Tongue (tissue), 1 donor: ENCODE measurements at regions not wholly inside any gene's neighbourhood (a gene's known extent, or its start where the extent isn't known, plus 50 kb on each side); places are given as distances from the start of the nearest gene placed in this dataset.

Experiments used
- DNase-seq: peaks from one replicate; pipeline ENCODE4 v3.0.0-alpha.2; 2015

DNA sequence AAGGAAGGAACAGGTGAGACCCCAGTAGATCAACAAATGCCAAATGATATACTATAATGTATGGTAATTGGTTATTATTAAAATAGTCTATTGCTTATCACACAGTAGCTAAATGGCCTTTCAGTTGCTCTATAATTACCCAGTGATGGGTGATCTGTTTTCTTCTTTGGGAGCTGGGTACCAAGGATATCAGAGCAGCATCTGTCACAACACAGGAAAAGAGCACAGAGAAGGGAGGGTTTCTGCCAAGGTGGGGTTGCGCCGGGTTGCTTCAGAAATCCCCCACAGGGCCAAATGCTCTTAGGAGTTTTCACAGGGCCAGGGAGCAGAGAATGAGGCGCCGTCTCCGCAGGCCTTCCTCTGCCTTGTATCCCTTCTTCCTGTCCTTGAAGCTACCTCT, 469.4 kb downstream of the INSC start:
- DNase-seq, result no peak

DNA sequence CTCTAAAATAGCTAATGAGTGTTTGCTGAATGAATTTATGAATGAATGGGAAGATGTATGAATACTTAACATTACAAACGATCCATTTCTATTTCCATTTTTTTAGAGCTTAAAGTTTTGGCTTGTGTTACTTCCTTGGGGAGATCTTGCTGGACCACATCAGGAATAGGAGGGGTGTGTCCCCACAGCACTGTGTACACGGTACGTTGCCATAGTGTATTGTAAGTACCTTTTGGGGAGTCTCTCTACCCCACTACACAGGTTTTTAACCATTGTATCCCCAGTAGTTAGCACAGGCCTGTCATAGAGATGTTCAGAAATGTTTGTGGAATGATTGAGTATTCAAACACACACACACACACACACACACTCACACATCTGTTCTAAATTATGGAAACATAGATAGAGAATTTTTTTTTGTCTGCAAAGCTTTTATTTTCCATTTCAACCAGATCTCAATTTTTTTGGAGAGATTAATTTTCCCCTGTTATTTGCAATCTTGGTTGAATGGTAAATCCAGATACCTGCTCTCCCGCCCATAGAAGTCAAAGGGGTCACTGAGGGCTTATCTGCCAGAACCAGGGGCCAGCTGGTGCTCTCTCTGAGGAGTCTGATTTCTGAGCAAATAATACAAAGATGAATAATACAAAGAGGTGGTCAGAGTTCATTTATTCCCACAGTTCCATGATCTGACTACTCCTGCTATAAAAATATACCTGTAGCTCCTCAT, 471.0 kb downstream of the INSC start:
- DNase-seq, result no peak

GRCh38 chr11:15586741-15587473, 472.2 kb downstream of the INSC start:
- DNase-seq, result no peak

DNA sequence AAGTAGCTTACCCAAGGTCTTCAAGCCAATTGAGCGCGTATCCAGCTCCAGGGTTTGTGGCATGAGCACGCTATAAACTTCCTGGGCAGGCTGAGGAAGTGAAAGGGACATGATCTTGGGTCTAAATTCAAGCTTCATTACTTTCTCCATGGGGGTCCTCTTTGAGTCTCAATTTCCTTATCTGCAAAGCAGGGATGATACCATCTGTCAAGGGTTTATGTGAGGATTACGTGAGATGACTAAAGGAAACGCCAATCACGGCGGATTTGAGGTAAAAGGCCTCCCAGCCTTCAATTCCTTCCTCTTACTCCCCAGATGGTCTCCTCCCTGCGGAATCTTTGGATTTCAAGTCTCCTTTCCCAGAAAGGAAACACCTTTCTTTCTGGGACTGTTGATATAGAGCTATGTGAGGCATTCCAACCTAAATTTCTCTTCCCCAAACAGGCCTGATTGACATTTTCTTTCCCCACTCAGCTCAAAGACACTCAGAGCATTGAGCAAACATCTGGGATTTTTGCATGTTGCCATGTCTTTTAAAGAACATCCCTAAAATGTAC, 474.4 kb downstream of the INSC start:
- DNase-seq, result no peak

GRCh38 chr11:15590132-15590531, 475.4 kb downstream of the INSC start:
- DNase-seq, result peak; percentile 83

DNA sequence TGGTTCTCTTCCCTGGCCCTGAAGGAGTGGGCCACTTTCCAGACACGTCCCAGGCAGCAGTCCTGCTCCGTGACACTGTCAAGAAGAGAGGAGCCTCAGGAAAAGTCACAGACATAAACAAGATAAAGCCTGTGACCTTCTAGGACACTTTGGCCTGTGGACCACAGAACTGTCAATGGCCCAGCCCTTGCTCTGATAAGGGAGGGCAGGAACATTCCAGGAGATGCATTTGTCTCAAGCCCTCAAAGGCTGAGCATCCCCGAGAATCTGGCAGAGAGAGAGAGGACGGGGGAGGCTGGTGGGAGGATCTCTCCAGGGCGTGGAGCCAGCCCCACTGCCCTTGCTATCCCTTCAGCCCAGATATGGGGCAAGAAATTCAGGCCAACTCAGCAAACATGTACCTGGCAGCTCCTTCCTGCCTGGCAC, 476.4 kb downstream of the INSC start:
- no peak for DNase-seq

- no peak for DNase-seq
These were observed 479.9 kb downstream of the INSC start for GRCh38 chr11:15594607-15595006.

- DNase-seq, result no peak
These were observed 484.7 kb downstream of the INSC start for GRCh38 chr11:15599376-15599775.

GRCh38 chr11:15602047-15602446, 487.3 kb downstream of the INSC start:
- no peak for DNase-seq

- DNase-seq, result peak; percentile 77
These were observed 488.3 kb downstream of the INSC start for GRCh38 chr11:15602785-15603567.

DNA sequence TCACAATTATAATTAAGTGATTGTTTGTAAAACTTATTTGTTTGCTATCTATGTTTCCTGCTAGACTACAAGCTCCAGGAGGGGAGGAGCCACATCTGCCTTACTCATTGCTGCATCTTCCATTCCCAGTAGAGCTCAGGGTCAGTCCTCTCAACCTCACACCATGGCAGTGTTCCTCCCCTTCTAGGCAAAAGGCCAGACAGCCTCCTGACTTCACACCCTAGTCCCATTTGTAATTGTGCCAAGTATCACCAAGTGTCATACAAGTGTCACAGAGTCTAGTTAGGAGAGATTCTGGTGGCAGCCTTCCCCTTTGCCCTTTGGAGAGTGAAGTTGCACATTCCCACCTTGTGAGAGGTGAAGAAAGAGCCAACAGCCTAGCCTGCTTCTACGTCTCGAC, 490.4 kb downstream of the INSC start:
- no peak for DNase-seq

DNA sequence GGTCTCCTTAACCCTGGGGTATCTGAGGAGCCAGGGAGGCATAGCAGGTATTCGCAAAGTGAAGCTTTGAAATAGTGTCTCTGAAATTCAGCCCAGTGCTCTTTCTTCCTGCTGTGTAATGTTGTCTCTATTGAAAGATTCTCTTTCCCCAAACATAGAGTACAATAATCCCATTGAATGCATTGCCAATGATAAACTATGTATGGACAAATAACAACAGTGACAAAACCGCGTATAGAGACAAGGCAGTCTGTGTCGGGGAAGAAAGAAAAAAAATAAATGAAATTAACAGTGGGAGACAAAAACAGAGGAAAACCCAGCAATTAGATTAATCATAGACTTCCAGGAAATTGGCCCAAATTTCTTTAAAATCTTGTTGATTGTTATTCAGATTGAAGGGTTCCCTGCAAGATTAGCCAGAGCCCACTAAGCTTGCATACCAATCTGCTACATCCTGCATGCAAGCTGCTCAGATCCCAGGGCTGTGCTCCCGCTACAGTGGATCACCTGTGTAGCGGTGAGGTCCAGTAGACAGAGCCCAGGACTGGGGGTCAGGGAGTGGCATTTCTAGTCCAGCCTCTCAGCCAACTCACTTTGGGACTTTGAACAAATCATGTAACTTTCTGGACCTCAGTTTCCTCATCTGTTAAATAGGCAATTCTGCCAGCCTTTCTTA, 492.8 kb downstream of the INSC start:
- DNase-seq, result no peak

DNA sequence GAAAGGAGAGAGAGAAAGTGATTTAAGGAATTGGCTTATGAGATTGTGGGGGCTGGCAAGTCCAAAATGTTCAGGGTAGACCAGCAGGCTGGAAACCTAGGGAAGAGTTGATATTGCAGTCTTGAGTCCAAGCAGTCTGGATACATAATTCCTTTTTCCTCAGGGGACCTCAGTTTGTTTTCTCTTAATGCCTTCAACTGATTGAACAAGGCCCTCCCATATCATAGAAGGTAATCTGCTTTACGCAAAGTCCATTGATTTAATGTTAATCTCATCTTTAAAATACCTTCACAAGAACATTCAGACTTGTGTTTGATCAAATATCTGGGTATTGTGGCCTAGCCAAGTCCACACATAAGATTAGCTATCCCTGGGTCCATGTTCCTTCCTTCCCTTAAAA, 494.7 kb downstream of the INSC start:
- no peak for DNase-seq

DNA sequence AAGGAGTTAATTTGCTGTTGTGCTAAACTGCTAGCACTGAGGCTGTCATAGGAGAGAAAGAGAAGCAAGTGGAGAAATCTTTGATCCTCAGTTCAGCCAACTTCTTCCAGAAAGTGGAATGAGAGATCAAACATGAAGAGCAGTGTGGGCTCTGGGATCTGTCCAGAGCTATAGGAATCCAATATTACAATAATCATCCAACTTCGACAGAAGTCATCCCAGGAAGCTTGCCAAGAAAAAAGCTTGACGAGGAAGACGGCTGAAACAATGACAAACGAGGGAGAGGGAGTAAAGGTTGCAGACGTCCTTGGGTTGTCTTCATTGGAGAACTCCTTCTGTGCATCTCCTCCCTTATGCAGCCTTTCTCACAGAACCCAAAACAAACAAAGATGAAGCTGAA, 496.2 kb downstream of the INSC start:
- peak; percentile 59 for DNase-seq

DNA sequence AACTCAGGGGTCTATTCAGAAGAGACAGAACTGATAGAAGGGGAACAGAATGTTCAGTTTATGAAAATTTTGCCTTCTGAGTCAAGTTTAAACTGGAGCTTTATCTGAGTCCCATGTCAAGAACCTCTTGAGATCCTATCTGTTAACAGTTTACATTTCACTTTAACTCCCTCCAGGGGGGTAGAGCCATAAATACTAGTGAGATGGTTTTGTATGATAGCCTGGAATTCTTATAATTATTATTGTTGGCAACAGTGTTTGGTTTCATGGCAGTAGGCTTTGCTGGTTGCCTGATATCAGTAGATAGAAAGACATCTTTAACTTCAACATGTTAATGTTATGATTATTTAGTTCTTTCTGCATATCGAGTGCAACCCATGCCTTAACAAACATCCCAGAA, 498.5 kb downstream of the INSC start:
- DNase-seq, result no peak

DNA sequence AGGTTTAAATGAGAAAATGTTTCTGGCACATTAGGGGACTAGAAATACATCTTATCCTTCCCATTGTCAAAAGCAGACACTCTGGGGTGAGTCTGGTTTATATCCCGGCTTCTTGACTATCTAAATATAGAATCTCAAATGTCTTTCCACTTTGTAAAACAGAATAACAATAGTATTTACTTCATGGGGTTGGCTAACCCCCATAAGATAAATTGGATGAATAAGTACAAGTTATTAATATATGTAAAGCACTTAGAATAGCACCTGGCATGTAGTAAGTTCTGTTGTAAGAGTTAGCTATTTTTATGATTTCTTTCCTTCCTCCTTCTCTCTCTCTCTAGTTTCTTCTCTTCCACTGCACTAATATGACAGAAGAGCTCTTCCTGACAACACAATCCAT, 499.1 kb downstream of the INSC start:
- DNase-seq, result peak; percentile 51

DNA sequence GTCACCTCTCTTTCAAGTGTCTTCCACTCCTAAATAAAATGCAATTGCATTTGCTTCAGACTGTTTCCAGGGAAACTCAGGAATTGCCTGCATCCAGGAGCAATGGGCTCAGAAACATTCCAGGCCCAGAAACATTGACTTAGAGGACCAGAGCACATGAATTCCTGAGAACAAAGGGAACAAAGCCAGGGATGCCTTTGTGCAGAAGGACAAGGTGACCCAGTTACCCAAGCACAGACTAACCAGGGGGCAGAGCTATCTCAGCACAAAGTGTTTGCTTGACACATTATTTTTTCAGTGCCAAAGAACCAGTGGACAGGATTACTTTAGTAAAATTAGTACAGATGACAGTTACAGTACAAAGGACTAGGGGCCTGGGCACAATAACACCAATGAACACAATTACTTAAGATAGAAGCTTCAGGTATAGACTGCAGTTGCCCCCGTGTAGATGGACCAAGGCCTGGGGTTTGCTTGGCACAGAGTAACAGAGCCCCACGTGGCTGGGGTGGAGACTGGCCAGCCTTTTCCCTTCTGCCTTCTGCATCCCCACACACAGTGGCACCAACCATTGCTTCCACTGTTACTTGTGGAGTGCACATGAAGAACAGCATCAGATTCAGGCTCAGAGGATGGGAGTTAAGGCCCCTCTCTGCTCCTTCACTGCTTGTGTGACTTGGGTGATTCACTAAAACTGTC, 500.8 kb downstream of the INSC start:
- DNase-seq, result no peak

DNA sequence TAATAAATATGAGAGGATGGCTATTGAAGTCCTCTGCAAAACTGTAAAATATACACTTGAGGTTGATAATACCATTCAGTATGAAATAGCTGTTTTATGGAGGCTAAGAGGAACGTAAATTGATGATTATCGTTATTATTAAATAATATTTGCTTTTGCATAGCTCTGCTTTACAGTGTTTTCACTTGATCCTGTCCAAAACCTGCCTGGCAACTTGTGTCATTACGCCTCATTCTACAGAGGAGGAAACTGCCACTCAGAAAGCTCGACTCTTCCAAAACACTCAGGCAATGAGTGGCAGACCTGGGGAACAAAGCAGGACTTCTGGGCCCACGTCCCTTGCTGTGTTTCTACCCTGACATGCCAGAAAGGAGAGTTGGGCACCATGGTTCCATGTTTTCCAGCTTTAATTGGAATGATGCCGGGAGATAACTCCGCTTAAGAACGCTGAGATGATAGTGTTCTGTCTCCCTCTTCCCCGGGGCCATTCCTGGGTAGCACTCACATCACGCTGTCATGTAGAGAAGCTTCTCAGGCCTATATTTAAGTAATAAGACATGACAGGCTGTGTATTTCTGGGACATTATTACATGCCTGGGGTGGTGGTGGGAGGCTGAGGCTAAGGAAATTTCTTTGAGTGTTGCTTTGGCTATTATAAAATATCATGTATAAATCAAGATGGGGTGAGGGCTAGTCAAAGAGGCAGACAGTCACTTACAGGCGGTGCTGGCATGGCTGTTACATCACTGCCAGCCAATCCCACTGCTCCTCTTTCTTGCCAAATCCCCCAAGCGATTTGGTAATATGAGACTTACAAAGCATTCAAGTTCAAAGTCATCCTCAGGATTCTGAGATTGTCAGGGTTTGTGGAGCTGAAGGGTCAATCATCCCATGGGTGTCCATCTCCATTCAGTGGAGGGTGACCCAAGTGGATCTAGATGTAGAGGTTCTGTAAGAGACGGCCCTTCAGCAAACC, 501.7 kb downstream of the INSC start:
- no peak for DNase-seq

DNA sequence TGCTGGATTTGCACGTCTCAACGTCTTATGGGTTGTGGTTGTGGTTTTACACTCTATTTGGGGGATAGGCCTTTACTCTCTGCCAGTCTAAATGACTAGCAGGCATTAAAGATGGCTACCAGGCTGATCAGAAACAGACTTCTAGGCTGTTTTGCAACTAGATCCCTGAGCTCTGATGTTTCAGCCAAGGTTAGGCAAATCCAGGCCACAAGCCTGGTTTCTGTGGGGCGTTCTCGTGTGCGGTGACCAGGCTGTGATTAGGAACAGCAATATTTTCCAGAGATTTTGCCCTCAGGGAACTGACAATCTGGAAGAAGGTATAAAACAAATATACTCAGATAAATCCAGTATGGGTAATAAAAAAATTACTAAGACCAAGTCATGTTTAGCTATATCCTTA, 502.4 kb downstream of the INSC start:
- DNase-seq, result no peak

DNA sequence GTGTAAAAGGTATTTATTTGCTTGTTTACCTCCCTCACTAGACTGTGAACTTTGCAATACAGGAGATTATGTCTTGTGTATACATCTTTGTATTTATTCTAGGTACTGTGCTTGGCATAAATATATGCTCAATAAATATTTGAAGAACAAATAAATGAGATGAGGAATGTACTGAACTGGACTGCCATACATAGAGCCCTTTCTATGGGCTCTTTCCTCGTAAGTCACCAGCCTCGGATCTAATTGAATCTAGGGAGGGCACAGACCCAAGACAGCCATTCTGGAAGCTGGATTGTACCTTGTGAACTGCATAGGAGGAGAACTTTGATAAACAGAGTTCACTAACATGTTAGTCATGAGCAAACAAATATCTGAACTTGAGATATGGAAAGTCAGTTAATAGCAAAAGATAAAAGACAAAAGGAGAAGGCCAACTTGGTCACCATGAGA, 503.9 kb downstream of the INSC start:
- no peak for DNase-seq
